AG04449 (cell line): ENCODE measurements at regions not wholly inside any gene's neighbourhood (a gene's known extent, or its start where the extent isn't known, plus 50 kb on each side); places are given as distances from the start of the nearest gene placed in this dataset.
A peak's percentile ranks its signal among the peaks of the same experiment; 100 is the strongest.

Experiments
- CTCF ChIA-PET: fragments of 350-600 bp; formaldehyde crosslinking; extraction: SDS; loops from one replicate; lab custom pipeline; 2021; ENCODE audit warnings: antibody characterized with exemption; lab: Yijun Ruan, JAX
- POLR2A ChIA-PET: fragments of 400-600, 350-600 bp; formaldehyde crosslinking; extraction: SDS; loops from one replicate; lab custom pipeline; 2020; ENCODE audit warnings: antibody characterized with exemption, inconsistent platforms; lab: Yijun Ruan, JAX
- DNase-seq: peaks from one replicate; pipeline ENCODE4 v3.0.0-alpha.2; 2010; ENCODE audit warnings: low read depth, low spot score
- H3K4me3 ChIP-seq: 2 replicates; pipeline ENCODE4 v1.5.1; 2011; ENCODE audit warnings: low read depth, mild to moderate bottlenecking, control low read depth, low read length
- CTCF ChIP-seq: IDR thresholded peaks from one replicate; pipeline ENCODE4 v1.5.1; 2011; ENCODE audit warnings: mild to moderate bottlenecking, moderate library complexity, low read length, control low read depth, inconsistent platforms; ENCODE audit not compliant: insufficient read depth; ENCODE audit errors: missing control alignments

DNA sequence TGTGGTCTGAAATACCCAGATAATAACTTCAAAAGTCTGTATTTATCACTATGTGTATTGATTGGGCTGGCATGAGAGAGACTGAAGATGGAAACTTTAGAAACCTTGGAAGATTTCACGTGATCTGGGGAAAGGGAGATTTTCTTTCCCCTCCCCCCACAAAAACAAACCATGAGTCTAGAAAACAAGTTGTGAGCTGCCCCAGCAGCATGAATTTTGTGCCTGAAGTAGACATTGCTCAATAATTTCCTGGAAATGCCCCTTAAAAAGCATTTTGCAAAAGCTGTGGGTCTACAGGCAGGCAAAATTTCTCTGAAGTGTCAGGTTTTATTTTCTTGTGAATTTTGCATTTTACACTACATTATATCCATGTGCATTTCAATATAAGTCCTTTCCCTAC is 101.8 kb downstream of the ETAA1 start:
- DNase-seq: no peak
- no peak overlapping the region for H3K4me3 ChIP-seq
- CTCF ChIA-PET: no interaction called here
- POLR2A ChIA-PET: no interaction called here
- TF ChIP-seq CTCF: no peak

DNA sequence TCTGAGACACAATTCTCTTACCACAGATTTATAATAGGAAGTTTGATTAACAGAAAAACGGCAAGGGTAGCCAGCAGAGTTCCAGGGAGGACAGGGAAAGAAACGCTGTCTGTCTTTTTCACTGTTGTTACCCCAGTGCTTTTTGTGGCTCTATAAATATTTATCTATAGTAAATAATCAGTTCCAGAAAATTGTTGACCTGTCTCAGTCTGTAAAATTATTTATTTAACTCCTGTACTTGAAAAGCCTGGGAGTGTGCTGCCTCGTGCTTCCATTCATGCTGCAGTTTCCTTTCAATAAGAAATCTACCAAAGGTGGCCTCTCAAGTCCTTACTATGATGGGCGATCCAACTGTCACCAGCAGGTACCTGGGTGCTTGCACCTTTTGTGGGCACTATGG is 102.9 kb downstream of the ETAA1 start:
- no peak for DNase-seq
- H3K4me3 ChIP-seq: no peak overlapping the region
- no peak for TF ChIP-seq CTCF
- CTCF ChIA-PET: interaction anchor here (1.2 kb wide), 1 partner anchor 263 kb away, joined by 3 read pairs; no protein-coding TSS in a partner anchor
- POLR2A ChIA-PET: no interaction called here

DNA sequence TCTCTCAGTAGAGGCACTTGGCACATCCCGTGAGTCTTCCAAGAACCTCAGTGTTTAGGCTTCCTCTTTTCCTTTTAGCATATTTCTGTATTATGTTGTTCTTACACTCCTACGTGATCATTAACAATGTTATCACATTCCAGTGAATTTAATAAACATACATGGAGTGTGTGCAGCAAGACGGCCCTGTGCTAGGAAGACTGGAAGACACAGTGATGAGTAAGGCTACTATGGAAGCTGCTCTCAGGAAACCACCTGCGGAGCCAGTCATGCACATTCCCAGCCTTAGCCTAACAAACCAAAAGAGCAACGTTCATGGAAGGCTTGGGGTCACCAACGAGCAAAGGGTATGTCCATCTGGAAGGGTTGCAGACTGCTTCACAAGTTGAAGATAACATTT is 103.4 kb downstream of the ETAA1 start:
- ChIA-PET POLR2A (no interaction called here), CTCF (interaction anchor here (1.2 kb wide), 1 partner anchor 263 kb away, joined by 3 read pairs; no protein-coding TSS in a partner anchor)
- DNase-seq: no peak
- no peak for TF ChIP-seq CTCF
- no peak overlapping the region for H3K4me3 ChIP-seq

GRCh38 chr2:67502346-67503065 is 105.4 kb downstream of the ETAA1 start:
- DNase-seq: no peak
- CTCF ChIA-PET: interaction anchor here (0.6 to 0.9 kb wide), 2 partner anchors 26 to 27 kb away, joined by 3 read pairs; no protein-coding TSS in a partner anchor
- H3K4me3 ChIP-seq: no peak overlapping the region
- no peak for TF ChIP-seq CTCF
- POLR2A ChIA-PET: interaction anchor here (0.9 to 1.0 kb wide), 2 partner anchors 15 to 212 kb away, joined by 3 to 4 read pairs; no protein-coding TSS in a partner anchor

DNA sequence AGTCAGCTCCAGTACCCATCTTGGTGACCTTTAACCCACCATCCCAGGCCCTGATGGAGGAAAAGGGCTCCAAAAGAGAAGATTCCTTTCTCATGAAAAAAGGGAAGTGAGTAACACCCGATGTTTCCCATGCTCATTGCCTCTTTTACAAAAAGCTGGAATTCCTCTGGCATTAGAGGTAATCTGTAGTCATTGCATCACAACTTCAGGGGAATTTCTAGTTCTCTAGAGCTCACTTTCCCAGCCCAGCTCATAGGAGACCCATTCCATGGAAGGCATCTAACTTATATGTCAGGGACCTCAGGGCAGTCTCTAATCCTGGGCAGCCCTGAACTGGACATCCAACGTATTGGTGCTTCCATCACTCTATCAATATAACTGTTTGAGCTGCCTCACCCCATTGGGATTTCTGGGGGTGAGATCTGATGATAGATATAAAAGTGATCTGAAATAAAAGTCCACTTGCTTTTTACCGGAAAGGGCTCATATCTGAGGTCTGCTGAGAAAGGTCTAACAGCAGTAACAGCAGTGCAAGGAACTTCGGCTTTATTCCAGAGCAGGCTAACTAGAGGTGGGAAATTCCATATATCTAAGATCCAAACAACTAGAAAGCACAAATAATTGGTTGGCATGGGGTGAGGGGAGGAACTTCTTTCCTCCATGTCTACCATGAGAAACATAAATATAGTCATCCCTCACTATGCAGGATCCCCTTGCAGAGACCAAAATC is 106.1 kb downstream of the ETAA1 start:
- no peak for TF ChIP-seq CTCF
- no peak overlapping the region for H3K4me3 ChIP-seq
- peak; percentile 87 for DNase-seq
- POLR2A ChIA-PET: interaction anchor here (0.9 to 1.0 kb wide), 2 partner anchors 14 to 213 kb away, joined by 3 to 4 read pairs; no protein-coding TSS in a partner anchor
- CTCF ChIA-PET: interaction anchor here (0.6 to 0.9 kb wide), 2 partner anchors 26 to 28 kb away, joined by 3 read pairs; no protein-coding TSS in a partner anchor

- no peak for TF ChIP-seq CTCF
- DNase-seq: peak; percentile 56
- ChIA-PET POLR2A (no interaction called here), CTCF (no interaction called here)
- H3K4me3 ChIP-seq: no peak overlapping the region
These were observed 113.6 kb downstream of the ETAA1 start for GRCh38 chr2:67510745-67511144.
